ENCODE measurements at regions not wholly inside any gene's neighbourhood (a gene's known extent, or its start where the extent isn't known, plus 50 kb on each side); places are given as distances from the start of the nearest gene placed in this dataset.

DNA sequence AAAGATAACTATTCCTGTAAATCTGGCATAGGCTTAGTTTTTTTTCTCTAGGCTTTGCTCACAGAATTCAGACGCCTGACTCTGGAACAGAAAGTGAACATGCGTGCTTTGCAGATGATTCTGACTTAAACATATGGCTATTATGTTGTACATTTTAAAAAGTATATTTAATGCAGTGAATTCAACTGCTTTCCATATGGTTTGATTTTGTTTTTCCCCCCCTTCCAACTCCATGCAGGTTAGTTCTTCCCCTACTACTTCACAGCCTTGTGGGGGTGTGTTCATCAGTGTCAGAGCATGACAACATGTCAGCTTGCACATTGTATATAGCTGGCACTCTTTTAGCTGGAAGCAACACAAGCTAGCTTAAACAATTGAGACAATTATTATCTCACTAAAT, 226.8 kb downstream of the TMEM167A start:
- TF ChIP-seq ZC3H11A (IDR thresholded peaks at IDR 0.05), result no peak
- TF ChIP-seq MAZ (IDR thresholded peaks at IDR 0.05; ENCODE audit: borderline replicate concordance, low read depth, low read length), result no peak
- TF ChIP-seq POLR2A (IDR thresholded peaks at IDR 0.05; ENCODE audit: low read length), result no peak
- TF ChIP-seq CTCF (IDR thresholded peaks at IDR 0.05), result no peak
- no peak for TF ChIP-seq CHD2 (IDR thresholded peaks at IDR 0.05; ENCODE audit: low read length, partially characterized antibody)
- no peak for TF ChIP-seq JUN (IDR thresholded peaks at IDR 0.05)
- TF ChIP-seq, protein P1, sequence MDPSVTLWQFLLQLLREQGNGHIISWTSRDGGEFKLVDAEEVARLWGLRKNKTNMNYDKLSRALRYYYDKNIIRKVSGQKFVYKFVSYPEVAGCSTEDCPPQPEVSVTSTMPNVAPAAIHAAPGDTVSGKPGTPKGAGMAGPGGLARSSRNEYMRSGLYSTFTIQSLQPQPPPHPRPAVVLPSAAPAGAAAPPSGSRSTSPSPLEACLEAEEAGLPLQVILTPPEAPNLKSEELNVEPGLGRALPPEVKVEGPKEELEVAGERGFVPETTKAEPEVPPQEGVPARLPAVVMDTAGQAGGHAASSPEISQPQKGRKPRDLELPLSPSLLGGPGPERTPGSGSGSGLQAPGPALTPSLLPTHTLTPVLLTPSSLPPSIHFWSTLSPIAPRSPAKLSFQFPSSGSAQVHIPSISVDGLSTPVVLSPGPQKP (IDR thresholded peaks at IDR 0.05; ENCODE audit: low read depth, low read length), result no peak
